ENCODE measurements at regions not wholly inside any gene's neighbourhood (a gene's known extent, or its start where the extent isn't known, plus 50 kb on each side); places are given as distances from the start of the nearest gene placed in this dataset.

GRCh38 chr5:17373406-17373805 lies 124.6 kb upstream of the TAF11L2 start:
- POLR2A ChIA-PET: no interaction called here
- intact Hi-C loops (cut with micrococcal nuclease): no loop called here
- H3K36me3 ChIP-seq (replicated peaks in 1 of 2; ENCODE audit: control extremely low read depth in 1 of 2, control insufficient read depth in 1 of 2, extremely low read depth in 1 of 2, insufficient read depth in 2 of 2, low read length in 1 of 2): no peaks in the 10 kb centered on the region
- no peak overlapping the region for H3K4me3 ChIP-seq (ENCODE audit: control extremely low read depth in 1 of 5, extremely low read depth in 1 of 5, insufficient read depth in 1 of 5, low read depth in 2 of 5, low read length in 4 of 5)
- peak overlapping the region; percentile 10 for H3K27ac Mint-ChIP-seq
- no peak overlapping the region for H3K4me3 Mint-ChIP-seq
- peaks cover 5 to 11% of the 10 kb centered on the region in 2 donors for H3K4me1 ChIP-seq (ENCODE audit: control insufficient read depth in 2 of 2, insufficient read depth in 2 of 2, low read length in 2 of 2)
- no peaks in the 10 kb centered on the region for H3K9me3 Mint-ChIP-seq (ENCODE audit: insufficient read depth)
- peak overlapping the region; percentile 6 for H3K4me2 ChIP-seq (replicated peaks; ENCODE audit: low read depth, low read length, poor library complexity, severe bottlenecking)
- H3K4me1 Mint-ChIP-seq: peaks cover 11% of the 10 kb centered on the region
- no peaks in the 10 kb centered on the region for H4K20me1 ChIP-seq (ENCODE audit: control insufficient read depth, insufficient read depth, low read length, poor library complexity, severe bottlenecking)
- DNase-seq (no peak), ATAC-seq (ENCODE audit: low read depth) (no peak)
- no peaks in the 10 kb centered on the region for H3K27me3 Mint-ChIP-seq
- no peaks in the 10 kb centered on the region for H3K27me3 ChIP-seq (replicated peaks in 1 of 4; ENCODE audit: control extremely low read depth in 1 of 4, control insufficient read depth in 3 of 4, insufficient read depth in 4 of 4, low read length in 3 of 4)
- H3K9me3 ChIP-seq (ENCODE audit: control extremely low read depth in 1 of 3, control insufficient read depth in 2 of 3, insufficient read depth in 1 of 3, low read length in 2 of 3): no peaks in the 10 kb centered on the region
- no peak overlapping the region for H3K27ac ChIP-seq (ENCODE audit: low read length in 2 of 2)
- H3K79me2 ChIP-seq (ENCODE audit: control insufficient read depth, insufficient read depth, low read length): no peaks in the 10 kb centered on the region
- peak overlapping the region; percentile 50 for H2AFZ ChIP-seq (ENCODE audit: insufficient read depth, low read depth, low read length, poor library complexity, severe bottlenecking)
- H3K9ac ChIP-seq (ENCODE audit: low read length): no peak overlapping the region
- 85% methylated on average over 5 of the region's 5 CpGs for WGBS (ENCODE audit: insufficient coverage)
- CTCF ChIA-PET: no interaction called here
- TF ChIP-seq CTCF (IDR thresholded peaks at IDR 0.05): no peak
- TF ChIP-seq EZH2 (IDR thresholded peaks at IDR 0.05; ENCODE audit: borderline replicate concordance, insufficient read depth, low read depth, low read length, poor library complexity, severe bottlenecking): no peak

GRCh38 chr5:17373814-17374556 lies 124.0 kb upstream of the TAF11L2 start:
- no peak for TF ChIP-seq CTCF (IDR thresholded peaks at IDR 0.05)
- ATAC-seq (ENCODE audit: low read depth) (no peak), DNase-seq (no peak)
- Histone ChIP-seq H3K9ac (ENCODE audit: low read length) (no peak overlapping the region), H4K20me1 (ENCODE audit: control insufficient read depth, insufficient read depth, low read length, poor library complexity, severe bottlenecking) (no peaks in the 10 kb centered on the region), H3K27me3 (replicated peaks in 1 of 4; ENCODE audit: control extremely low read depth in 1 of 4, control insufficient read depth in 3 of 4, insufficient read depth in 4 of 4, low read length in 3 of 4) (no peaks in the 10 kb centered on the region), H3K4me2 (replicated peaks; ENCODE audit: low read depth, low read length, poor library complexity, severe bottlenecking) (peak overlapping the region; percentile 6), H3K4me3 (ENCODE audit: control extremely low read depth in 1 of 5, extremely low read depth in 1 of 5, insufficient read depth in 1 of 5, low read depth in 2 of 5, low read length in 4 of 5) (no peak overlapping the region), H2AFZ (ENCODE audit: insufficient read depth, low read depth, low read length, poor library complexity, severe bottlenecking) (peak overlapping the region; percentile 50), H3K9me3 (ENCODE audit: control extremely low read depth in 1 of 3, control insufficient read depth in 2 of 3, insufficient read depth in 1 of 3, low read length in 2 of 3) (no peaks in the 10 kb centered on the region), H3K4me1 (ENCODE audit: control insufficient read depth in 2 of 2, insufficient read depth in 2 of 2, low read length in 2 of 2) (peaks cover 5 to 11% of the 10 kb centered on the region in 2 donors), H3K27ac (ENCODE audit: low read length in 2 of 2) (no peak overlapping the region), H3K79me2 (ENCODE audit: control insufficient read depth, insufficient read depth, low read length) (no peaks in the 10 kb centered on the region), H3K36me3 (replicated peaks in 1 of 2; ENCODE audit: control extremely low read depth in 1 of 2, control insufficient read depth in 1 of 2, extremely low read depth in 1 of 2, insufficient read depth in 2 of 2, low read length in 1 of 2) (no peaks in the 10 kb centered on the region)
- H3K27me3 Mint-ChIP-seq: no peaks in the 10 kb centered on the region
- H3K27ac Mint-ChIP-seq: no peak overlapping the region
- 96% methylated on average over 5 of the region's 7 CpGs for WGBS (ENCODE audit: insufficient coverage)
- H3K4me1 Mint-ChIP-seq: peaks cover 11% of the 10 kb centered on the region
- POLR2A ChIA-PET: no interaction called here
- intact Hi-C loops (cut with micrococcal nuclease): no loop called here
- CTCF ChIA-PET: no interaction called here
- no peaks in the 10 kb centered on the region for H3K9me3 Mint-ChIP-seq (ENCODE audit: insufficient read depth)
- H3K4me3 Mint-ChIP-seq: no peak overlapping the region

Data from B cell (primary cell).